BJ (cell line): ENCODE measurements at regions not wholly inside any gene's neighbourhood (a gene's known extent, or its start where the extent isn't known, plus 50 kb on each side); places are given as distances from the start of the nearest gene placed in this dataset.

Experiments
- CTCF ChIA-PET: fragments of 350-600 bp; formaldehyde crosslinking; extraction: SDS; loops from one replicate; lab custom pipeline; 2021; ENCODE audit warnings: antibody characterized with exemption, inconsistent platforms; lab: Yijun Ruan, JAX
- POLR2A ChIA-PET: fragments of 300-600 bp; sonication (Branson Sonifier 250); formaldehyde crosslinking; extraction: SDS; loops from one replicate; lab custom pipeline; 2021; ENCODE audit warnings: antibody characterized with exemption; lab: Charles Lee
- DNase-seq: peaks from one replicate; pipeline ENCODE4 v3.0.0-alpha.2; 2011; ENCODE audit warnings: low read depth
- H3K27me3 ChIP-seq: 2 replicates; pipeline ENCODE4 v1.6.0; 2011; ENCODE audit warnings: low read length; ENCODE audit not compliant: control insufficient read depth, insufficient read depth
- H3K36me3 ChIP-seq: 2 replicates; pipeline ENCODE4 v1.5.1; 2011; ENCODE audit warnings: low read length; ENCODE audit not compliant: control insufficient read depth, insufficient read depth
- H3K4me3 ChIP-seq: 2 replicates; pipeline ENCODE4 v1.5.1; 2011; ENCODE audit warnings: low read depth, mild to moderate bottlenecking, control low read depth, low read length
- CTCF ChIP-seq: IDR thresholded peaks from 2 replicates; pipeline ENCODE4 v1.5.1; 2011; ENCODE audit warnings: low read depth, mild to moderate bottlenecking, control low read depth, inconsistent platforms, low read length, moderate library complexity; ENCODE audit not compliant: insufficient read depth

- no peak overlapping the region for H3K4me3 ChIP-seq
- CTCF ChIA-PET = interaction anchor here (0.7 kb wide), 1 partner anchor 219 kb away, joined by 3 read pairs; no protein-coding TSS in a partner anchor
- H3K27me3 ChIP-seq = no peaks in the 10 kb centered on the region
- no peak for DNase-seq
- POLR2A ChIA-PET = interaction anchor here (1.4 kb wide), 1 partner anchor 18 kb away, joined by 5 read pairs; no protein-coding TSS in a partner anchor
- no peak for TF ChIP-seq CTCF
- no peaks in the 10 kb centered on the region for H3K36me3 ChIP-seq
Observed at GRCh38 chr4:154005171-154005520, 216.3 kb upstream of the SFRP2 start.

- POLR2A ChIA-PET = interaction anchor here (1.4 kb wide), 1 partner anchor 17 kb away, joined by 5 read pairs; no protein-coding TSS in a partner anchor
- peak; percentile 86 for DNase-seq
- CTCF ChIA-PET = interaction anchor here (0.7 to 1.1 kb wide), 3 partner anchors 78 to 219 kb away, joined by 3 to 5 read pairs (median 3); no protein-coding TSS in a partner anchor
- TF ChIP-seq CTCF = no peak
- no peaks in the 10 kb centered on the region for H3K27me3 ChIP-seq
- H3K4me3 ChIP-seq = no peak overlapping the region
- H3K36me3 ChIP-seq = no peaks in the 10 kb centered on the region
Observed at GRCh38 chr4:154004507-154005170, 215.8 kb upstream of the SFRP2 start.

GRCh38 chr4:154004016-154004415, 215.1 kb upstream of the SFRP2 start:
- H3K36me3 ChIP-seq = no peaks in the 10 kb centered on the region
- H3K4me3 ChIP-seq = no peak overlapping the region
- DNase-seq = peak; percentile 62
- ChIA-PET CTCF (interaction anchor here (1.0 to 1.1 kb wide), 2 partner anchors 77 to 211 kb away, joined by 3 to 5 read pairs; no protein-coding TSS in a partner anchor), POLR2A (interaction anchor here (1.4 kb wide), 1 partner anchor 17 kb away, joined by 5 read pairs; no protein-coding TSS in a partner anchor)
- H3K27me3 ChIP-seq = no peaks in the 10 kb centered on the region
- TF ChIP-seq CTCF = no peak

GRCh38 chr4:154003378-154003777, 214.5 kb upstream of the SFRP2 start:
- TF ChIP-seq CTCF = no peak
- no peaks in the 10 kb centered on the region for H3K27me3 ChIP-seq
- POLR2A ChIA-PET = no interaction called here
- H3K36me3 ChIP-seq = no peaks in the 10 kb centered on the region
- CTCF ChIA-PET = interaction anchor here (1.1 kb wide), 1 partner anchor 76 kb away, joined by 3 read pairs; no protein-coding TSS in a partner anchor
- no peak for DNase-seq
- H3K4me3 ChIP-seq = no peak overlapping the region

GRCh38 chr4:154001193-154001592, 212.3 kb upstream of the SFRP2 start:
- ChIA-PET CTCF (no interaction called here), POLR2A (no interaction called here)
- DNase-seq = no peak
- no peak overlapping the region for H3K4me3 ChIP-seq
- H3K27me3 ChIP-seq = no peaks in the 10 kb centered on the region
- TF ChIP-seq CTCF = no peak
- no peaks in the 10 kb centered on the region for H3K36me3 ChIP-seq
